ENCODE measurements at regions not wholly inside any gene's neighbourhood (a gene's known extent, or its start where the extent isn't known, plus 50 kb on each side); places are given as distances from the start of the nearest gene placed in this dataset.
A peak's percentile ranks its signal among the peaks of the same experiment; 100 is the strongest.
"Not testable (repeated sequence)": the region's sequence is repeated elsewhere in the genome, so short reads cannot be mapped to it uniquely, and the experiment has no call there.

GRCh38 chr2:234861841-234862735 is 89.7 kb upstream of the SH3BP4 start:
- DNase-seq (ENCODE audit: low spot score), result no peak

- not testable (repeated sequence) for DNase-seq (ENCODE audit: low spot score)
Measured at GRCh38 chr2:234859330-234859872, 92.4 kb upstream of the SH3BP4 start.

- no peak for DNase-seq (ENCODE audit: low spot score)
Measured at GRCh38 chr2:234858790-234859329, 93.0 kb upstream of the SH3BP4 start.

DNA sequence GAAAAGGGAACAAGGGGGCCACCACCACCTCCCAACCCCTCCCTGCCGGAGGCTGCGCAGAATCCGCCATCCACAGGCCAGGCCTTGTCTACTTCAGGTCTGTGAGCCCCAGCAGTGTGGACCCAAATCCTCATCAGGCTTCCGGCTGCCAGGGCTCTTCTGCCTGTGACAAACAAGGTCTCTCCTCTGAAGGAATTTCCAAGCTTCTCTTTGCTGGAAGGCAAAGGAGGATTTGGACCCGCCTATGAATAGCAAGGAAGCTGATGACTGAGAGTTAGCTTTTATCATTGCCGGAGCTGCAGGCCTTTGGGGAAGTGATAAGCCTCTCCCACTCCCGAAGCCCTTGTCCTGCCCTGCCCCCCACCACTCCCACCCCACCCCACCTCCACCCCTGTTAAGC is 93.7 kb upstream of the SH3BP4 start:
- no peak for DNase-seq (ENCODE audit: low spot score)

GRCh38 chr2:234853729-234854128 is 98.1 kb upstream of the SH3BP4 start:
- no peak for DNase-seq (ENCODE audit: low spot score)

GRCh38 chr2:234852941-234853340 is 98.9 kb upstream of the SH3BP4 start:
- no peak for DNase-seq (ENCODE audit: low spot score)

GRCh38 chr2:234852035-234852434 is 99.8 kb upstream of the SH3BP4 start:
- DNase-seq (ENCODE audit: low spot score), result no peak

GRCh38 chr2:234851451-234851850 is 100.4 kb upstream of the SH3BP4 start:
- no peak for DNase-seq (ENCODE audit: low spot score)

GRCh38 chr2:234850818-234851217 is 101.0 kb upstream of the SH3BP4 start:
- DNase-seq (ENCODE audit: low spot score), result no peak

DNA sequence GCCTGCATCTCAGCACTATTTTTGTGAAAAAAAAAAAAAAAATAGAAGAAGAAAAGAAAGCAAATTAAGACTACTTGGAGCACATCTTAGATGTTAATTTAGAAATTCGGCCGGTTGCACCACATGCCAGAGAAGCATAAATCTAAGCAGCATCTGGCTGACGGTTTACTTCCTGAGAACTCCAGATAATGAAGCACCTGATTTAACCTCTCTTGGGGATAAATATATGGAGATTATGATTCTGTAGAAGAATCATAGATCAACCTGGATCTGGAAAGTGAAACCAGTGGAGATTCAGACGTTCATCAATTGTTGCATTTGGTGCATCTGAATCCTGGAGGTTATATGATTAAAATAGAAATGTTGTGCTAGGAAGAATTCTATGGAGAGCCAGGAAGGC is 102.1 kb upstream of the SH3BP4 start:
- DNase-seq (ENCODE audit: low spot score), result no peak

- DNase-seq (ENCODE audit: low spot score), result no peak
Measured at GRCh38 chr2:234848578-234848977, 103.2 kb upstream of the SH3BP4 start.

- no peak for DNase-seq (ENCODE audit: low spot score)
Measured at GRCh38 chr2:234847639-234848038, 104.2 kb upstream of the SH3BP4 start.

GRCh38 chr2:234847364-234847635 is 104.5 kb upstream of the SH3BP4 start:
- no peak for DNase-seq (ENCODE audit: low spot score)

DNA sequence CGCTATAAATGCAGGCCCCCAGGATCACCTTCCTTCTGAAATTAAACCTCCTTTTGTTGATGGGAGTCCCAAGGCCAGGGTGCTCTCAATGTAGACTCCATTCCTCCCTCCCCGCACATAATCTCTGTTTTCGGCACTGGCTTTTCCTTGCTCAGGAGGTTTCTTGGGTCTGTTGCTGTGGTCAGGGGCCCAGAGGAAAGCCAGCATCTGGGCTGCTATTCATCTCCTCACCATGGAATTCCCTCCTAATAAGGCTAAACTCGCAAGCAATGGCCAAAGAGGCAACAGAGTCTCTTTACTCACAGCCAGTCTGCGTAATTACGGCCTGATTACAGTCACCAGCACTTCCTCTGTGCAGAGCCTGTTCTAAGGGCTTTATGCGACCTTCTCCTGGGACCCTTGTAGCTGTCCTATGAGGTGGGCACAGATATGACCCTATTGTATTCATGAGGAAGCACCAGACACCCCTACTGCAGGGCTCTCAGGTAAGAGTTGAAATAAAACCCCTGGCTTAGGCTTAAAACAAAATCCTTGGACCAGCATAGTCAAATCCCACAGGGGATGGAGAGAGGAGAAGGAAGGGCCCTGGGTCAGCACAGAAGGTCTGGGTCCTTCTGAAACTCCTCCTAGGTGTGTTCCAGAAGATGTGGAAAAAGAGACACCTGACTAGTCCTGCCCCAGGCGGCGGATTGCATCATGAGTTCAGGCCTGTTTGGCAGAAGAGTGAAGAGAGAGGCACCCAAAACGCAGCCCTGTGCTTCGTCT is 105.0 kb upstream of the SH3BP4 start:
- no peak for DNase-seq (ENCODE audit: low spot score)

- DNase-seq (ENCODE audit: low spot score), result no peak
Measured at GRCh38 chr2:234845602-234846590, 105.9 kb upstream of the SH3BP4 start.

- DNase-seq (ENCODE audit: low spot score), result no peak
Measured at GRCh38 chr2:234843411-234843810, 108.4 kb upstream of the SH3BP4 start.

DNA sequence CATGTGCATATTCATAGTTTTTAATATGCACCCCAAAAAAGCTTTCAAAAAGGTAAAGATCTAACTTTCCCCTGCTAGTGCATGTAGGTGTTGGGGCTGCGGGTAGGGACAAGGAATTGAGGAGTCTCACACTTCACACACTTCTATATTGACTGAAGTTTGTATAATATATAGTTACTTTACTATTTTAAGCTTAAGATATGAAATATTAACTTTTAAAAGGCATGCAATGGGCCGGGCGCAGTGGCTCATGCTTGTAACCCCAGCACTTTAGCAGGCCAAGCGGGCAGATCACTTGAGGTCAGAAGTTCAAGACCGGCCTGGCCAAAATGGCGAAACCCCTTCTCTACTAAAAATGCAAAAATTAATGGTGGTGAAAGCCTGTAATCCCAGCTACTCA is 109.1 kb upstream of the SH3BP4 start:
- no peak for DNase-seq (ENCODE audit: low spot score)

GRCh38 chr2:234841321-234842015 is 110.3 kb upstream of the SH3BP4 start:
- no peak for DNase-seq (ENCODE audit: low spot score)

DNA sequence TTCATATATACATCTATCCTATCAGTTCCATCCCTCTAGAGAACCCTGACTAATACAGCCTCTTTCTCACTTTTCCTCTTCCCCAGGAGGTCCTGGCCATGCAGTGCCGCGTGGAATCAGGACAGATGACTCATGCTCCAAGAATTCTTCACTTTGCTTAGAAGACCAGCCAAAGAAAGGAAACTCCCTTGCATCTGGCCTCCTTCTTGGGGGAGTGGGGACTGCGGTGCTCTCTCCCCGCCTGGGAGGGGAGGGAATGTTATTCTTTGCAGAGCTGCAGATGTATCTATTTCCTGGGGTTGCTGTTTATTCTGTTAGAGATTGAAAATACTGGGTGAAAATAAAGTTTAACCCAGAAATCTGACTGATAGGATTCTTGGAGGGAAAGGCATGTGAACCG is 111.5 kb upstream of the SH3BP4 start:
- DNase-seq (ENCODE audit: low spot score), result no peak

- no peak for DNase-seq (ENCODE audit: low spot score)
Measured at GRCh38 chr2:234839285-234839684, 112.5 kb upstream of the SH3BP4 start.

GRCh38 chr2:234836271-234836670 is 115.5 kb upstream of the SH3BP4 start:
- peak; percentile 26 for DNase-seq (ENCODE audit: low spot score)

Measured in HuH-7 (cell line).